Right ventricle myocardium inferior (tissue), 1 donor: ENCODE measurements at regions not wholly inside any gene's neighbourhood (a gene's known extent, or its start where the extent isn't known, plus 50 kb on each side); places are given as distances from the start of the nearest gene placed in this dataset.
"Not testable (repeated sequence)": the region's sequence is repeated elsewhere in the genome, so short reads cannot be mapped to it uniquely, and the experiment has no call there.

Source experiments
- ATAC-seq: fragments of 200-7000 bp; cut with Tn5 transposase; one replicate; pipeline ENCODE4 v1.9.1; 2020; ENCODE audit warnings: mild to moderate bottlenecking, moderate library complexity
- DNase-seq: peaks from one replicate; pipeline ENCODE4 v3.0.0; 2021; ENCODE audit errors: missing footprints
- intact Hi-C: fragments of 100-400 bp; cut with DNase I; formaldehyde crosslinking; loops from one replicate; pipeline ENCODE4 v1.11.0; 2022
- donor health status: DM: no; HTN: yes; CAD: no; lungs with severe emphysema.

- DNase-seq (no peak), ATAC-seq (no peak)
- intact Hi-C loops, result no loop called here
Measured at GRCh38 chr5:101600614-101601013, 695.5 kb downstream of the SLCO4C1 start.

GRCh38 chr5:101590384-101590783 lies 687.3 kb upstream of the ST8SIA4 start:
- ATAC-seq, result no peak
- DNase-seq, result no peak
- intact Hi-C loops, result no loop called here

GRCh38 chr5:101585366-101585765 lies 682.3 kb upstream of the ST8SIA4 start:
- ATAC-seq, result no peak
- DNase-seq, result no peak
- intact Hi-C loops, result no loop called here

GRCh38 chr5:101580591-101580990 lies 677.5 kb upstream of the ST8SIA4 start:
- ATAC-seq (no peak), DNase-seq (no peak)
- intact Hi-C loops, result no loop called here

GRCh38 chr5:101574017-101574416 lies 670.9 kb upstream of the ST8SIA4 start:
- intact Hi-C loops, result no loop called here
- no peak for DNase-seq
- no peak for ATAC-seq

- ATAC-seq, result no peak
- intact Hi-C loops, result no loop called here
- no peak for DNase-seq
Measured at GRCh38 chr5:101561018-101561417, 657.9 kb upstream of the ST8SIA4 start.

- DNase-seq (no peak), ATAC-seq (no peak)
- intact Hi-C loops, result no loop called here
Measured at GRCh38 chr5:101543780-101544179, 640.7 kb upstream of the ST8SIA4 start.

- DNase-seq (no peak), ATAC-seq (no peak)
- intact Hi-C loops, result no loop called here
Measured at GRCh38 chr5:101539315-101539714, 636.2 kb upstream of the ST8SIA4 start.

GRCh38 chr5:101535626-101536025 lies 632.5 kb upstream of the ST8SIA4 start:
- intact Hi-C loops, result no loop called here
- no peak for ATAC-seq
- no peak for DNase-seq

GRCh38 chr5:101534491-101535110 lies 631.5 kb upstream of the ST8SIA4 start:
- ATAC-seq (no peak), DNase-seq (no peak)
- intact Hi-C loops, result no loop called here

GRCh38 chr5:101532430-101532829 lies 629.3 kb upstream of the ST8SIA4 start:
- intact Hi-C loops, result no loop called here
- DNase-seq, result no peak
- no peak for ATAC-seq

- ATAC-seq, result no peak
- no peak for DNase-seq
Measured at GRCh38 chr5:101531026-101531425, 627.9 kb upstream of the ST8SIA4 start.

GRCh38 chr5:101529094-101529493 lies 626.0 kb upstream of the ST8SIA4 start:
- DNase-seq, result peak; percentile 43
- intact Hi-C loops, ATAC-seq: not testable (repeated sequence)

More at GRCh38 chr5:101531026-101531425, 627.9 kb upstream of the ST8SIA4 start:
- intact Hi-C loops, result no loop called here

- DNase-seq (no peak), ATAC-seq (no peak)
- intact Hi-C loops, result no loop called here
Measured at GRCh38 chr5:101520417-101520816, 617.3 kb upstream of the ST8SIA4 start.

GRCh38 chr5:101517795-101518194 lies 614.7 kb upstream of the ST8SIA4 start:
- DNase-seq, result no peak
- intact Hi-C loops, result no loop called here
- ATAC-seq, result no peak

GRCh38 chr5:101515721-101516120 lies 612.6 kb upstream of the ST8SIA4 start:
- intact Hi-C loops, result no loop called here
- no peak for ATAC-seq
- DNase-seq, result no peak

GRCh38 chr5:101505891-101506570 lies 602.9 kb upstream of the ST8SIA4 start:
- intact Hi-C loops, result no loop called here
- DNase-seq, result peak; percentile 48
- no peak for ATAC-seq

- no peak for ATAC-seq
- intact Hi-C loops, result no loop called here
- DNase-seq, result no peak
Measured at GRCh38 chr5:101482931-101483330, 579.8 kb upstream of the ST8SIA4 start.

GRCh38 chr5:101473483-101473882 lies 570.4 kb upstream of the ST8SIA4 start:
- ATAC-seq (no peak), DNase-seq (no peak)
- intact Hi-C loops, result no loop called here

GRCh38 chr5:101461455-101461854 lies 558.4 kb upstream of the ST8SIA4 start:
- intact Hi-C loops, result no loop called here
- no peak for ATAC-seq
- no peak for DNase-seq

- ATAC-seq, result no peak
- no peak for DNase-seq
- intact Hi-C loops, result no loop called here
Measured at GRCh38 chr5:101458587-101458986, 555.5 kb upstream of the ST8SIA4 start.
